ENCODE measurements at regions not wholly inside any gene's neighbourhood (a gene's known extent, or its start where the extent isn't known, plus 50 kb on each side); places are given as distances from the start of the nearest gene placed in this dataset.
"Not testable (repeated sequence)": the region's sequence is repeated elsewhere in the genome, so short reads cannot be mapped to it uniquely, and the experiment has no call there.

- DNase-seq, result no peak
Measured at GRCh38 chr18:8501044-8501443, 108.2 kb upstream of the RAB12 start.

GRCh38 chr18:8503248-8503647 lies 106.0 kb upstream of the RAB12 start:
- DNase-seq, result no peak

- DNase-seq, result no peak
Measured at GRCh38 chr18:8504424-8504823, 104.8 kb upstream of the RAB12 start.

- no peak for DNase-seq
Measured at GRCh38 chr18:8504880-8505435, 104.3 kb upstream of the RAB12 start.

- no peak for DNase-seq
Measured at GRCh38 chr18:8506251-8507049, 102.8 kb upstream of the RAB12 start.

GRCh38 chr18:8507361-8507760 lies 101.9 kb upstream of the RAB12 start:
- DNase-seq, result no peak

GRCh38 chr18:8507915-8508705 lies 101.1 kb upstream of the RAB12 start:
- no peak for DNase-seq

GRCh38 chr18:8513249-8513648 lies 96.0 kb upstream of the RAB12 start:
- no peak for DNase-seq

- no peak for DNase-seq
Measured at GRCh38 chr18:8514409-8514808, 94.8 kb upstream of the RAB12 start.

GRCh38 chr18:8515142-8515865 lies 93.9 kb upstream of the RAB12 start:
- DNase-seq, result no peak

GRCh38 chr18:8516371-8517250 lies 92.6 kb upstream of the RAB12 start:
- no peak for DNase-seq

GRCh38 chr18:8517276-8517675 lies 92.0 kb upstream of the RAB12 start:
- no peak for DNase-seq

- no peak for DNase-seq
Measured at GRCh38 chr18:8519102-8519501, 90.1 kb upstream of the RAB12 start.

GRCh38 chr18:8520266-8520665 lies 89.0 kb upstream of the RAB12 start:
- no peak for DNase-seq

- no peak for DNase-seq
Measured at GRCh38 chr18:8522756-8523155, 86.5 kb upstream of the RAB12 start.

- DNase-seq, result no peak
Measured at GRCh38 chr18:8525692-8526091, 83.5 kb upstream of the RAB12 start.

GRCh38 chr18:8526332-8526731 lies 82.9 kb upstream of the RAB12 start:
- no peak for DNase-seq

GRCh38 chr18:8529609-8530008 lies 79.6 kb upstream of the RAB12 start:
- no peak for DNase-seq

- not testable (repeated sequence) for DNase-seq
Measured at GRCh38 chr18:8531084-8531483, 78.2 kb upstream of the RAB12 start.

- no peak for DNase-seq
Measured at GRCh38 chr18:8536231-8536630, 73.0 kb upstream of the RAB12 start.

- no peak for DNase-seq
Measured at GRCh38 chr18:8536922-8537321, 72.3 kb upstream of the RAB12 start.

- DNase-seq, result no peak
Measured at GRCh38 chr18:8537400-8537799, 71.8 kb upstream of the RAB12 start.

Measured in stimulated activated naive CD4-positive, alpha-beta T cell treated with Interleukin-2 at 50 U/mL for 16 hours (primary cell).